ENCODE measurements at regions not wholly inside any gene's neighbourhood (a gene's known extent, or its start where the extent isn't known, plus 50 kb on each side); places are given as distances from the start of the nearest gene placed in this dataset.
"Not testable (repeated sequence)": the region's sequence is repeated elsewhere in the genome, so short reads cannot be mapped to it uniquely, and the experiment has no call there.

- DNase-seq (ENCODE audit: extremely low spot score) = no peak
- 95% methylated on average over 1 of the region's 1 CpG for WGBS
- Histone ChIP-seq H3K4me1 (ENCODE audit: insufficient read depth) (no peaks in the 10 kb centered on the region), H3K27ac (ENCODE audit: low read depth) (no peak overlapping the region), H3K36me3 (ENCODE audit: insufficient read depth) (no peaks in the 10 kb centered on the region), H3K4me3 (ENCODE audit: low read depth, low read length) (no peak overlapping the region)
These were observed 84.3 kb upstream of the CACNA2D1 start for GRCh38 chr7:82527851-82528250.

DNA sequence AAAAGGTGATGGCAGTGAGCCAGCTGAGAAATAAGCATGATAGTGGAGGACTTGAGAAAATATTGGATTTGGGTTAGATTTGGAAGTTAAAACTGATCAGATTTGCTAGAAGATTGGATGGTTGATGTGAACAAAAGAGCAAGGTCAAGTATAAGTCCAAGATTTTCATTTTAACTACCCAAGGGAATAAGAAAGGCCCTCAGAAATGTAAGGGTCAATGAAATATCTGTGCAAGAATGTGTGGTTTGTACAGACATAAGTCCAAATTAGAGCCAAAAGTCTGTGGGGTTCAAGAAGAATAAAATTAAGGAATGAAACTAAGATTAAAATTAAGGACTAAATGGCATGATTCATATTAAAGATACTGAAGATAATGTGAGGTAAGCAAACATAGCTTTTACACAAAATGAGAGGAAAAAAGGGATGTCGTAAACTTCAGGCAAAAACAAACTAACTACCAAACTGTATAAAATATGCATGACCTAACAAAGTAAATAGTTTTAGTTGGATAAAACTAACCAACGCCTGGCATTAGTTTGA, 78.4 kb upstream of the CACNA2D1 start:
- Histone ChIP-seq H3K4me3 (ENCODE audit: low read depth, low read length) (no peak overlapping the region), H3K4me1 (ENCODE audit: insufficient read depth) (no peaks in the 10 kb centered on the region), H3K36me3 (ENCODE audit: insufficient read depth) (no peaks in the 10 kb centered on the region), H3K27ac (ENCODE audit: low read depth) (no peak overlapping the region)
- DNase-seq (ENCODE audit: extremely low spot score) = no peak
- WGBS = 61% methylated on average over 2 of the region's 2 CpGs

- DNase-seq (ENCODE audit: extremely low spot score) = no peak
- WGBS = 86% methylated on average over 2 of the region's 2 CpGs
- Histone ChIP-seq H3K4me1 (ENCODE audit: insufficient read depth) (no peaks in the 10 kb centered on the region), H3K27ac (ENCODE audit: low read depth) (no peak overlapping the region), H3K4me3 (ENCODE audit: low read depth, low read length) (no peak overlapping the region), H3K36me3 (ENCODE audit: insufficient read depth) (no peaks in the 10 kb centered on the region)
These were observed 73.5 kb upstream of the CACNA2D1 start for GRCh38 chr7:82517050-82517449.

GRCh38 chr7:82511542-82511941, 68.0 kb upstream of the CACNA2D1 start:
- Histone ChIP-seq H3K4me1 (ENCODE audit: insufficient read depth) (no peaks in the 10 kb centered on the region), H3K4me3 (ENCODE audit: low read depth, low read length) (no peak overlapping the region), H3K36me3 (ENCODE audit: insufficient read depth) (no peaks in the 10 kb centered on the region), H3K27ac (ENCODE audit: low read depth) (no peak overlapping the region)
- DNase-seq (ENCODE audit: extremely low spot score) = no peak

- Histone ChIP-seq H3K4me3 (ENCODE audit: low read depth, low read length) (no peak overlapping the region), H3K4me1 (ENCODE audit: insufficient read depth) (no peaks in the 10 kb centered on the region), H3K27ac (ENCODE audit: low read depth) (no peak overlapping the region), H3K36me3 (ENCODE audit: insufficient read depth) (no peaks in the 10 kb centered on the region)
- no peak for DNase-seq (ENCODE audit: extremely low spot score)
- WGBS = 50% methylated on average over 25 of the region's 25 CpGs
These were observed 64.5 kb upstream of the CACNA2D1 start for GRCh38 chr7:82507976-82508677.

DNA sequence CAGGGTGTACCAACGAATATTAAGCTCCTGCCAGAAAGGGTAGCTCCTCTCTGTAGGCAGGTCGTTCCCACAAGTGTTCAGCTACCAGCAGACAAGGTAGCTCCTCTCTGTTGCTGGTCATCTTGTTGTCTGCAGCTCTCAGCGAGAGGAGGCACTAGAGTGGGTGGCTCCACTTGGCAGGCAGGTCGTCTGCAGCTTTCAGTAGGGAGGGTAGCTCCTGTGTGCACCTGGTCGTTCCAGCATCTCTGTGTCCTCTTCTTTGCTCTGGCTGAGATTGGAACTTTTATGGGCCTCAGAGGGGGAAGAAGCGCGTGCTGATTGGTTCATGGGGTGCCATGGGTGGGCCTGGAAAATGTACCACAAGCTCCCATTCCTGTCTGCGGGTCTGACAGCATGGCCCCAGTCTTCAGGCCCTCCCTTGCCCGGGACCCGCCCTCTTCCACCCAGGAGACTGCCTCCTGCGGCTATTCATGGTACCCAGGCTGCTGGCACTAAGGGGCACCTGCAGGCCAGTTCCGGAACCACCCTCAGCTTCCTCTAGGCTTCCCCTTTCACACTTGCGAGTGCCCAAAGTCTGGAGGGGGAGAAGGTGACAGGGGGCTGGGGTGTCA, 63.9 kb upstream of the CACNA2D1 start:
- DNase-seq (ENCODE audit: extremely low spot score) = no peak
- Histone ChIP-seq H3K36me3 (ENCODE audit: insufficient read depth) (no peaks in the 10 kb centered on the region), H3K27ac (ENCODE audit: low read depth) (no peak overlapping the region), H3K4me1 (ENCODE audit: insufficient read depth) (no peaks in the 10 kb centered on the region), H3K4me3 (ENCODE audit: low read depth, low read length) (no peak overlapping the region)
- 83% methylated on average over 13 of the region's 13 CpGs for WGBS

DNA sequence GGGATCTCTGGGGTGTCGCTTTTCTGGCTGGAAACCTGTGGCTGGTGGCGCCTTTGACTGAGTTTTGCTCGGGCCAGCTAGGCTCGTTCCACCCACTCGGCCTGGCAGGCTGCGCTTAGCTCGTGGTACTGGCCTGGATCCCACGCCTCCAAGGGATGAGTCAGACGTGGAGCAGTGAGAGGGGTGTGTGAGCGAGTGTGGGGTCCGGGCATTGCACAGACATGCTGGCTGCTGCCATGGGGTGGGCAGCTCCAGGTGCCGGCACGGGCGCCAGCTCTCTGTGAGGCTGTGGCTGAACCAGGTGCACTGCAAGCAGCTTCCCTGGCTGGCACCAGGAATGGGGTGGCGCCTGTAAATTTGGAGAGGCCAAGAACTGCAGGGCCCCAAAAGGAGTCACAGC, 63.1 kb upstream of the CACNA2D1 start:
- Histone ChIP-seq H3K36me3 (ENCODE audit: insufficient read depth) (no peaks in the 10 kb centered on the region), H3K4me1 (ENCODE audit: insufficient read depth) (no peaks in the 10 kb centered on the region), H3K27ac (ENCODE audit: low read depth) (no peak overlapping the region), H3K4me3 (ENCODE audit: low read depth, low read length) (no peak overlapping the region)
- no peak for DNase-seq (ENCODE audit: extremely low spot score)
- WGBS = 72% methylated on average over 15 of the region's 15 CpGs

DNA sequence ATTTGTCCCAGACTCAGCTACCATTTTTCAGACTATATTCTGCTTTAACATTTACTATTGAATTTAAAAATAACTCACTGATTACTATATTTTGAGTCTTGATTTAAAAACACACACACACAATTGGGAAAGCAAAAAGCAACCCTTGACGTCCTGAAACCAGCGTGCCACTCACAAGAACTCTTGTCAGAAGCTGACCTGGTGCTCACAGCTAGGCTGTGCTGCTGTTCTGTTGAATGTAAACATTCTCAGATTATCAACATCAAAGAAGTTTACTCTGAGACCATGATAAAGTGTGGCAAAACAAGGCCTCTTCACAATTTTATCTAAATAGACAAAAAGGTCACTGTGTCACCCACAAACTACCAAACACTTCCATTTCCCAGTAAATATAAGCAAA, 62.6 kb upstream of the CACNA2D1 start:
- Histone ChIP-seq H3K27ac (ENCODE audit: low read depth) (no peak overlapping the region), H3K4me1 (ENCODE audit: insufficient read depth) (no peaks in the 10 kb centered on the region), H3K4me3 (ENCODE audit: low read depth, low read length) (no peak overlapping the region), H3K36me3 (ENCODE audit: insufficient read depth) (no peaks in the 10 kb centered on the region)
- 57% methylated on average over 2 of the region's 2 CpGs for WGBS
- DNase-seq (ENCODE audit: extremely low spot score) = no peak

- Histone ChIP-seq H3K36me3 (ENCODE audit: insufficient read depth) (no peaks in the 10 kb centered on the region), H3K27ac (ENCODE audit: low read depth) (no peak overlapping the region), H3K4me3 (ENCODE audit: low read depth, low read length) (no peak overlapping the region), H3K4me1 (ENCODE audit: insufficient read depth) (no peaks in the 10 kb centered on the region)
- DNase-seq (ENCODE audit: extremely low spot score) = no peak
- 86% methylated on average over 4 of the region's 4 CpGs for WGBS
These were observed 57.8 kb upstream of the CACNA2D1 start for GRCh38 chr7:82501346-82501745.

DNA sequence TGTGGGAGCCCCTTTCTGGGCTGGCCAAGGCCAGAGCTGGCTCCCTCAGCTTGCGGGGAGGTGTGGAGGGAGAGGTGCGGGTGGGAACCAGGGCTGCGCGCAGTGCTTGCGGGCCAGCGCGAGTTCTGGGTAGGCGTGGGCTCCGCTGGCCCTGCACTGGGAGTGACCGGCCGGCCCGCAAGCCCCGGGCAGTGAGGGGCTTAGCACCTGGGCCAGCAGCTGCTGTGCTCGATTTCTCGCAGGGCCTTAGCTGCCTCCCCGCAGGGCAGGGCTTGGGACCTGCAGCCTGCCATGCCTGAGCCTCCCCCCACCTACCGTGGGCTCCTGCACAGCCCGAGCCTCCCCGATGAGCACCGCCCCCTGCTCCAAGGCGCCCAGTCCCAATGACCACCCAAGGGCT, 56.0 kb upstream of the CACNA2D1 start:
- not testable (repeated sequence) for H3K4me1 ChIP-seq (ENCODE audit: insufficient read depth)
- 97% methylated on average over 21 of the region's 21 CpGs for WGBS

GRCh38 chr7:82494420-82494819, 50.8 kb upstream of the CACNA2D1 start:
- Histone ChIP-seq H3K4me1 (ENCODE audit: insufficient read depth) (no peaks in the 10 kb centered on the region), H3K36me3 (ENCODE audit: insufficient read depth) (no peaks in the 10 kb centered on the region), H3K4me3 (ENCODE audit: low read depth, low read length) (no peak overlapping the region), H3K27ac (ENCODE audit: low read depth) (no peak overlapping the region)
- DNase-seq (ENCODE audit: extremely low spot score) = no peak
- 23% methylated on average over 1 of the region's 1 CpG for WGBS

More for the DNA sequence above, 56.0 kb upstream of the CACNA2D1 start:
- not testable (repeated sequence) for H3K27ac ChIP-seq (ENCODE audit: low read depth); H3K4me3 ChIP-seq (ENCODE audit: low read depth, low read length); DNase-seq (ENCODE audit: extremely low spot score); H3K36me3 ChIP-seq (ENCODE audit: insufficient read depth)

All from urinary bladder (tissue), 3 donors.